ENCODE measurements at regions not wholly inside any gene's neighbourhood (a gene's known extent, or its start where the extent isn't known, plus 50 kb on each side); places are given as distances from the start of the nearest gene placed in this dataset.

DNA sequence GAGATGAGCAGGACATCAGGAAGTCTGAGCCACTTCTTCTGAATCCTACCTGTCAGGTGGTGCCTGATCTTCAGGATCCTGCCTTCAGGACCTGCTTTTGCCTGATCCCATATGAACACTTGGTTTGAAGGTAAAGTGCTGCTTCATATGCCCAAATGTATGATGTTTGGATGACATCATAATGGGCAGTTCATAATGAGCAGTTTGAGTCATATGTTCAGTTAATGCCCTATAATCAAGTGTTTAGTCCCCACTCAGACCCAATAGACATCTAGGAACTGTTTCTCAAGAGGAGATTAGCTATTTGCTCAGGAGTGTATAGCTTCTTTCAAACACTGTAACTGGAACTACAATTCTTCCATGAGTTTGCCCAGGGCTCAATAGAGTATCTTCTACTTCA is 58.8 kb downstream of the POLR1D start:
- H3K4me1 ChIP-seq (ENCODE audit: insufficient read depth, low read length): no peaks in the 10 kb centered on the region
- H3K4me3 ChIP-seq (ENCODE audit: insufficient read depth, low read length): no peak overlapping the region
- no peaks in the 10 kb centered on the region for H4K20me1 ChIP-seq (ENCODE audit: insufficient read depth, low read length)
- no peak overlapping the region for H3K27ac ChIP-seq (ENCODE audit: low read depth, low read length)
- no peaks in the 10 kb centered on the region for H3K36me3 ChIP-seq (ENCODE audit: insufficient read depth, low read length)
- no peak overlapping the region for H2AFZ ChIP-seq (ENCODE audit: low read length)
- TF ChIP-seq CTCF (IDR thresholded peaks at IDR 0.05; ENCODE audit: extremely low read depth, low read depth, low read length): no peak
- H3K4me2 ChIP-seq (ENCODE audit: insufficient read depth, low read length): no peak overlapping the region
- no peak for DNase-seq (ENCODE audit: insufficient read length, low spot score, missing footprints)
- H3K79me2 ChIP-seq (ENCODE audit: insufficient read depth, low read length): no peaks in the 10 kb centered on the region
- peaks cover 6% of the 10 kb centered on the region for H3K27me3 ChIP-seq (ENCODE audit: insufficient read depth, low read length)
- H3K9me3 ChIP-seq (ENCODE audit: low read depth, low read length): no peaks in the 10 kb centered on the region

DNA sequence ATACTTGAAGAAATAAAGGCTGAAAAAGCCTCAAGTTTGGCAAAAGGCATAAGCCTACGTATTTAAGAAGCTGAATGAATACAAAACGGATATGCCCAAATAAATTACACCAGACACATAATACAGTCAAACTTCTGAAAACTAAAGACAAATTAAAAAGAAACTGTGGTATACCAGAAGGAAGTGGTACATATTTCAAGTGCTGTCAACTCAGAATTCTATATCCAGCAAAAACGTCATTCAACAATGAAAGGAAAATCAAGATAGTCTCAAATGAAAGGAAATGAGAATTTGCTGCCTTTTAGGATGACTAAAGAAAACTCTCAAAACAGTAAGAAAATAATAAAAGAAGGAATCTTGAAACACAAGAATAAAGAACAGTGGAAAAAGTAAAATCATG is 69.5 kb downstream of the POLR1D start:
- Histone ChIP-seq H3K27ac (ENCODE audit: low read depth, low read length) (no peak overlapping the region), H3K9me3 (ENCODE audit: low read depth, low read length) (no peaks in the 10 kb centered on the region), H3K36me3 (ENCODE audit: insufficient read depth, low read length) (no peaks in the 10 kb centered on the region), H4K20me1 (ENCODE audit: insufficient read depth, low read length) (no peaks in the 10 kb centered on the region), H2AFZ (ENCODE audit: low read length) (no peak overlapping the region), H3K4me1 (ENCODE audit: insufficient read depth, low read length) (no peaks in the 10 kb centered on the region), H3K4me3 (ENCODE audit: insufficient read depth, low read length) (no peak overlapping the region), H3K27me3 (ENCODE audit: insufficient read depth, low read length) (no peaks in the 10 kb centered on the region), H3K4me2 (ENCODE audit: insufficient read depth, low read length) (no peak overlapping the region), H3K79me2 (ENCODE audit: insufficient read depth, low read length) (no peaks in the 10 kb centered on the region)
- DNase-seq (ENCODE audit: insufficient read length, low spot score, missing footprints): no peak
- no peak for TF ChIP-seq CTCF (IDR thresholded peaks at IDR 0.05; ENCODE audit: extremely low read depth, low read depth, low read length)

- no peaks in the 10 kb centered on the region for H3K27me3 ChIP-seq (ENCODE audit: insufficient read depth, low read length)
- no peaks in the 10 kb centered on the region for H3K36me3 ChIP-seq (ENCODE audit: insufficient read depth, low read length)
- H3K27ac ChIP-seq (ENCODE audit: low read depth, low read length): no peak overlapping the region
- no peak overlapping the region for H2AFZ ChIP-seq (ENCODE audit: low read length)
- DNase-seq (ENCODE audit: insufficient read length, low spot score, missing footprints): no peak
- no peaks in the 10 kb centered on the region for H3K4me1 ChIP-seq (ENCODE audit: insufficient read depth, low read length)
- no peaks in the 10 kb centered on the region for H3K79me2 ChIP-seq (ENCODE audit: insufficient read depth, low read length)
- no peak overlapping the region for H3K4me3 ChIP-seq (ENCODE audit: insufficient read depth, low read length)
- no peak for TF ChIP-seq CTCF (IDR thresholded peaks at IDR 0.05; ENCODE audit: extremely low read depth, low read depth, low read length)
- no peaks in the 10 kb centered on the region for H4K20me1 ChIP-seq (ENCODE audit: insufficient read depth, low read length)
- H3K4me2 ChIP-seq (ENCODE audit: insufficient read depth, low read length): no peak overlapping the region
- H3K9me3 ChIP-seq (ENCODE audit: low read depth, low read length): no peaks in the 10 kb centered on the region
These were observed 75.0 kb downstream of the POLR1D start for GRCh38 chr13:27696731-27697130.

DNA sequence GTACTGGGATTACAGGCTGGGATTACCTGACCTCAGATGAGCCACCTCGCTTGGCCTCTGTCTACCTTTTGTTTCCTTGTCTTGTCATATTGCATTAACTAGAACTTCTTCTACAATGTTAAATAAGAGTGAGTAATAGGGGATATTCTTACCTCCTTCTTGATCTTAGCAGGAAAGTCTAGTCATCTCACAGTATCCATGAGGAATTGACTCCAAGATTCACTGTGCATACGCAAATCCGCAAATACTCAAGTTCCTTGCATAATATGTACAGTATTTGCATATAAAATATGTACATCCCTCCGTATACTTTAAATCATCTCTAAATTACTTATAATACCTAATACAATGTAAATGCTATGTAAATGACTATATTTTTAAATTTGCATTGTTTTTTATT is 78.3 kb downstream of the POLR1D start:
- no peaks in the 10 kb centered on the region for H3K79me2 ChIP-seq (ENCODE audit: insufficient read depth, low read length)
- H3K4me1 ChIP-seq (ENCODE audit: insufficient read depth, low read length): no peaks in the 10 kb centered on the region
- H4K20me1 ChIP-seq (ENCODE audit: insufficient read depth, low read length): no peaks in the 10 kb centered on the region
- H3K27ac ChIP-seq (ENCODE audit: low read depth, low read length): no peak overlapping the region
- no peaks in the 10 kb centered on the region for H3K27me3 ChIP-seq (ENCODE audit: insufficient read depth, low read length)
- TF ChIP-seq CTCF (IDR thresholded peaks at IDR 0.05; ENCODE audit: extremely low read depth, low read depth, low read length): no peak
- H3K9me3 ChIP-seq (ENCODE audit: low read depth, low read length): no peaks in the 10 kb centered on the region
- DNase-seq (ENCODE audit: insufficient read length, low spot score, missing footprints): no peak
- no peaks in the 10 kb centered on the region for H3K36me3 ChIP-seq (ENCODE audit: insufficient read depth, low read length)
- no peak overlapping the region for H3K4me2 ChIP-seq (ENCODE audit: insufficient read depth, low read length)
- H2AFZ ChIP-seq (ENCODE audit: low read length): no peak overlapping the region
- H3K4me3 ChIP-seq (ENCODE audit: insufficient read depth, low read length): no peak overlapping the region
